HEK293 (cell line): ENCODE measurements at regions not wholly inside any gene's neighbourhood (a gene's known extent, or its start where the extent isn't known, plus 50 kb on each side); places are given as distances from the start of the nearest gene placed in this dataset.

ENCODE experiments used
- CTCF ChIA-PET: fragments of 350-600 bp; formaldehyde crosslinking; extraction: SDS; loops from one replicate; lab custom pipeline; 2021; ENCODE audit warnings: antibody characterized with exemption; lab: Yijun Ruan, JAX
- POLR2A ChIA-PET: fragments of 300-600 bp; formaldehyde crosslinking; extraction: SDS; loops from one replicate; lab custom pipeline; 2020; ENCODE audit warnings: antibody characterized with exemption, inconsistent platforms; lab: Yijun Ruan, JAX
- H3K27ac ChIP-seq: fragments of 200-500 bp; sonication (Bioruptor generic); 2 replicates; pipeline ENCODE4 v1.5.1; 2014; ENCODE audit warnings: low read depth, low read length, control low read depth, inconsistent platforms; ENCODE audit errors: extremely low read depth
- H3K36me3 ChIP-seq, 2 experiments: fragments of 200-500 bp in 1 of 2; sonication (Bioruptor generic) in 1 of 2; 1 replicate in 1 of 2; 2 replicates in 1 of 2; pipeline ENCODE4 v1.5.1; 2014 to 2017; ENCODE audit warnings: inconsistent platforms in 2 of 2, low read length in 2 of 2; ENCODE audit not compliant: control insufficient read depth in 2 of 2, insufficient read depth in 1 of 2
- H3K4me1 ChIP-seq: fragments of 200-500 bp; sonication (Bioruptor generic); 2 replicates; pipeline ENCODE4 v1.5.1; 2014; ENCODE audit warnings: mild to moderate bottlenecking, low read length, inconsistent platforms; ENCODE audit not compliant: control insufficient read depth, insufficient read depth
- H3K4me3 ChIP-seq: 2 replicates; pipeline ENCODE4 v1.5.1; 2011; ENCODE audit warnings: low read depth, mild to moderate bottlenecking, control low read depth, low read length, moderate library complexity
- H3K9me3 ChIP-seq: fragments of 200-500 bp; sonication (Bioruptor generic); 2 replicates; pipeline ENCODE4 v1.5.1; 2014; ENCODE audit warnings: low read depth, low read length, inconsistent platforms; ENCODE audit not compliant: control insufficient read depth, insufficient read depth
- FEZF1 ChIP-seq: fragments of 450-650 bp; formaldehyde crosslinking; IDR thresholded peaks from 2 replicates; pipeline ENCODE4 v1.5.1; 2016; ENCODE audit warnings: missing biosample characterization, missing genetic modification characterization
- GFI1B ChIP-seq: fragments of 450-650 bp; formaldehyde crosslinking; IDR thresholded peaks from 2 replicates; pipeline ENCODE4 v1.5.1; 2016; ENCODE audit warnings: missing biosample characterization, missing genetic modification characterization
- GLIS1 ChIP-seq: fragments of 450-650 bp; formaldehyde crosslinking; IDR thresholded peaks from 2 replicates; pipeline ENCODE4 v1.5.1; 2016; ENCODE audit warnings: missing biosample characterization, missing genetic modification characterization
- GLIS2 ChIP-seq: fragments of 450-650 bp; formaldehyde crosslinking; IDR thresholded peaks from 2 replicates; pipeline ENCODE4 v1.5.1; 2016; ENCODE audit warnings: missing biosample characterization, missing genetic modification characterization
- HOXC10 ChIP-seq: sonication (generic); formaldehyde crosslinking; IDR thresholded peaks from 2 replicates; pipeline ENCODE4 v1.8.1; 2023; ENCODE audit warnings: mild to moderate bottlenecking, missing genetic modification reagents
- KLF1 ChIP-seq: fragments of 450-650 bp; formaldehyde crosslinking; IDR thresholded peaks from 2 replicates; pipeline ENCODE4 v1.5.1; 2016; ENCODE audit warnings: missing biosample characterization, missing genetic modification characterization
- KLF8 ChIP-seq: fragments of 450-650 bp; formaldehyde crosslinking; IDR thresholded peaks from 2 replicates; pipeline ENCODE4 v1.5.1; 2016; ENCODE audit warnings: missing biosample characterization, missing genetic modification characterization
- KLF9 ChIP-seq: fragments of 450-650 bp; formaldehyde crosslinking; IDR thresholded peaks from 2 replicates; pipeline ENCODE4 v1.5.1; 2016; ENCODE audit warnings: missing biosample characterization, missing genetic modification characterization, low read depth
- PRDM1 ChIP-seq: fragments of 450-650 bp; formaldehyde crosslinking; IDR thresholded peaks from 2 replicates; pipeline ENCODE4; 2016; ENCODE audit warnings: missing biosample characterization, missing genetic modification characterization
- REPIN1 ChIP-seq: fragments of 450-650 bp; formaldehyde crosslinking; IDR thresholded peaks from 2 replicates; pipeline ENCODE4 v1.5.1; 2017; ENCODE audit warnings: missing biosample characterization, missing genetic modification characterization, low read depth
- SCRT1 ChIP-seq: fragments of 450-650 bp; formaldehyde crosslinking; IDR thresholded peaks from 2 replicates; pipeline ENCODE4 v1.5.1; 2016; ENCODE audit warnings: missing biosample characterization, missing genetic modification characterization, borderline replicate concordance
- ZNF292 ChIP-seq: fragments of 450-650 bp; formaldehyde crosslinking; IDR thresholded peaks from 2 replicates; pipeline ENCODE4 v1.5.1; 2016; ENCODE audit warnings: low read depth, missing biosample characterization, missing genetic modification characterization, borderline replicate concordance
- ZNF48 ChIP-seq: fragments of 450-650 bp; formaldehyde crosslinking; IDR thresholded peaks from 2 replicates; pipeline ENCODE4 v1.5.1; 2016; ENCODE audit warnings: missing biosample characterization, missing genetic modification characterization
- ZNF585B ChIP-seq: fragments of 450-650 bp; formaldehyde crosslinking; IDR thresholded peaks from 2 replicates; pipeline ENCODE4 v1.5.1; 2016; ENCODE audit warnings: missing biosample characterization, missing genetic modification characterization
- ZNF600 ChIP-seq: fragments of 450-650 bp; formaldehyde crosslinking; IDR thresholded peaks from 2 replicates; pipeline ENCODE4 v1.5.1; 2016; ENCODE audit warnings: missing biosample characterization, missing genetic modification characterization
- TF ChIP-seq, protein P1 (sequence below): fragments of 450-650 bp; formaldehyde crosslinking; IDR thresholded peaks from 2 replicates; pipeline ENCODE4 v1.5.1; 2016; ENCODE audit warnings: missing biosample characterization, missing genetic modification characterization
- TF ChIP-seq, protein P2 (sequence below): fragments of 450-650 bp; formaldehyde crosslinking; conservative IDR thresholded peaks from 2 replicates; pipeline ENCODE4 v1.5.1; 2016; ENCODE audit warnings: low read depth, missing biosample characterization, missing genetic modification characterization
- TF ChIP-seq, protein P3 (sequence below): fragments of 450-650 bp; formaldehyde crosslinking; IDR thresholded peaks from 2 replicates; pipeline ENCODE4 v1.5.1; 2016; ENCODE audit warnings: missing biosample characterization, missing genetic modification characterization

DNA sequence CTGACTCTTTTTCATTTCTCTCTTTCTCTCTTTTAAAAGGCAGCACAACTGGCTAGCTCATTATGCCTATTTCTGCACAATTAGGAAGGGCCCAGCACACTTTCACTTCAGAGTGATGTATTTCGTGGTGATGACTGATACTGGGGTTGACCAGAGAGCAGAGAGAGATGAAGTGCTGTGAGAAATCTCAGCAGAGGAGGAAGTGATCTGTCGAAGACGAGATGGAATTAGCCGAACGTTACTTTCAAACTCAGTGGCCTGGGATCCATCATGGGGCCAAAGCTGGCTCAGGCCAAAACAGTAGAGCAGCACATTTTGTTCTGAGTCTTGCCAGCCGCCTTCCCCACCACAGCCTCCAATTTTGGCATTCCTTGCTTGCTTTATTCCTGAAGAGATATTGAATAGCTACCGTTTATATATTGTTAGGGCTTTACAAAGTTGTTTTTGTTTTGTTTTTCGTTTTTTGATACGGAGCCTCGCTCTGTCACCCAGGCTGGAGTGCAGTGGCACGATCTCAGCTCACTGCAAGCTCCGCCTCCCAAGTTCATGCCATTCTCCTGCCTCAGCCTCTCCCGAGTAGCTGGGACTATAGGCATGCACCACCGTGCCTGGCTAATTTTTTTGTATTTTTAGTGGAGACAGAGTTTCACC lies 213.2 kb upstream of the ECI2 start:
- Histone ChIP-seq H3K36me3 (no peaks in the 10 kb centered on the region), H3K9me3 (no peaks in the 10 kb centered on the region), H3K4me1 (peaks cover 8% of the 10 kb centered on the region; the same call in 1 of the 2 replicates), H3K4me3 (no peak overlapping the region), H3K27ac (no peak overlapping the region)
- POLR2A ChIA-PET = no interaction called here
- CTCF ChIA-PET = interaction anchor here (0.6 to 0.9 kb wide), 2 partner anchors 11 to 35 kb away, joined by 3 to 4 read pairs; no protein-coding TSS in a partner anchor
- TF ChIP-seq GFI1B (no peak), ZNF600 (peak; percentile 31; the same call in 1 of the 2 replicates)

DNA sequence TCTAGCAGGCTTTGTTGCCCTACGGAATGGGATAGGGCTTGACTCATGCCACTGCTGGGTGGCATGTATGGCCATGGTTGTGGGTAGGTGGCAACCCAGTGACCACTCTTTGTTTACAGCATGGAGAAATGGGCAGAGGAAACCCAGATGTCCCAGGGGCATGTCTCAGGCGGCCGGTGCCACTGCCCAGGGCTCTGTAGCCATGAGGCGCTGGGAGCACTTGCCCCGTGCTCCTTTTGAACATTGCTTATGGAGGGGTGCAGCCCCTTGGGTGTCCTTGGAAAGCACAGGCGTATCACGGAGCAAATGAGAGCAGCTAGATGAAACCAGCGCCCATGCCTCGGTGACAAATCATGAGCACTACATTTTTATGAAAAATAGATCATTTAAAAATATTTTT lies 212.5 kb upstream of the ECI2 start:
- Histone ChIP-seq H3K9me3 (no peaks in the 10 kb centered on the region), H3K36me3 (no peaks in the 10 kb centered on the region), H3K4me3 (no peak overlapping the region), H3K27ac (no peak overlapping the region), H3K4me1 (peaks cover 8% of the 10 kb centered on the region; the same call in 1 of the 2 replicates)
- CTCF ChIA-PET = no interaction called here
- POLR2A ChIA-PET = no interaction called here
- no peak for TF ChIP-seq SCRT1
- TF ChIP-seq, protein P1, sequence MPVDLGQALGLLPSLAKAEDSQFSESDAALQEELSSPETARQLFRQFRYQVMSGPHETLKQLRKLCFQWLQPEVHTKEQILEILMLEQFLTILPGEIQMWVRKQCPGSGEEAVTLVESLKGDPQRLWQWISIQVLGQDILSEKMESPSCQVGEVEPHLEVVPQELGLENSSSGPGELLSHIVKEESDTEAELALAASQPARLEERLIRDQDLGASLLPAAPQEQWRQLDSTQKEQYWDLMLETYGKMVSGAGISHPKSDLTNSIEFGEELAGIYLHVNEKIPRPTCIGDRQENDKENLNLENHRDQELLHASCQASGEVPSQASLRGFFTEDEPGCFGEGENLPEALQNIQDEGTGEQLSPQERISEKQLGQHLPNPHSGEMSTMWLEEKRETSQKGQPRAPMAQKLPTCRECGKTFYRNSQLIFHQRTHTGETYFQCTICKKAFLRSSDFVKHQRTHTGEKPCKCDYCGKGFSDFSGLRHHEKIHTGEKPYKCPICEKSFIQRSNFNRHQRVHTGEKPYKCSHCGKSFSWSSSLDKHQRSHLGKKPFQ = no peak
- TF ChIP-seq, protein P2, sequence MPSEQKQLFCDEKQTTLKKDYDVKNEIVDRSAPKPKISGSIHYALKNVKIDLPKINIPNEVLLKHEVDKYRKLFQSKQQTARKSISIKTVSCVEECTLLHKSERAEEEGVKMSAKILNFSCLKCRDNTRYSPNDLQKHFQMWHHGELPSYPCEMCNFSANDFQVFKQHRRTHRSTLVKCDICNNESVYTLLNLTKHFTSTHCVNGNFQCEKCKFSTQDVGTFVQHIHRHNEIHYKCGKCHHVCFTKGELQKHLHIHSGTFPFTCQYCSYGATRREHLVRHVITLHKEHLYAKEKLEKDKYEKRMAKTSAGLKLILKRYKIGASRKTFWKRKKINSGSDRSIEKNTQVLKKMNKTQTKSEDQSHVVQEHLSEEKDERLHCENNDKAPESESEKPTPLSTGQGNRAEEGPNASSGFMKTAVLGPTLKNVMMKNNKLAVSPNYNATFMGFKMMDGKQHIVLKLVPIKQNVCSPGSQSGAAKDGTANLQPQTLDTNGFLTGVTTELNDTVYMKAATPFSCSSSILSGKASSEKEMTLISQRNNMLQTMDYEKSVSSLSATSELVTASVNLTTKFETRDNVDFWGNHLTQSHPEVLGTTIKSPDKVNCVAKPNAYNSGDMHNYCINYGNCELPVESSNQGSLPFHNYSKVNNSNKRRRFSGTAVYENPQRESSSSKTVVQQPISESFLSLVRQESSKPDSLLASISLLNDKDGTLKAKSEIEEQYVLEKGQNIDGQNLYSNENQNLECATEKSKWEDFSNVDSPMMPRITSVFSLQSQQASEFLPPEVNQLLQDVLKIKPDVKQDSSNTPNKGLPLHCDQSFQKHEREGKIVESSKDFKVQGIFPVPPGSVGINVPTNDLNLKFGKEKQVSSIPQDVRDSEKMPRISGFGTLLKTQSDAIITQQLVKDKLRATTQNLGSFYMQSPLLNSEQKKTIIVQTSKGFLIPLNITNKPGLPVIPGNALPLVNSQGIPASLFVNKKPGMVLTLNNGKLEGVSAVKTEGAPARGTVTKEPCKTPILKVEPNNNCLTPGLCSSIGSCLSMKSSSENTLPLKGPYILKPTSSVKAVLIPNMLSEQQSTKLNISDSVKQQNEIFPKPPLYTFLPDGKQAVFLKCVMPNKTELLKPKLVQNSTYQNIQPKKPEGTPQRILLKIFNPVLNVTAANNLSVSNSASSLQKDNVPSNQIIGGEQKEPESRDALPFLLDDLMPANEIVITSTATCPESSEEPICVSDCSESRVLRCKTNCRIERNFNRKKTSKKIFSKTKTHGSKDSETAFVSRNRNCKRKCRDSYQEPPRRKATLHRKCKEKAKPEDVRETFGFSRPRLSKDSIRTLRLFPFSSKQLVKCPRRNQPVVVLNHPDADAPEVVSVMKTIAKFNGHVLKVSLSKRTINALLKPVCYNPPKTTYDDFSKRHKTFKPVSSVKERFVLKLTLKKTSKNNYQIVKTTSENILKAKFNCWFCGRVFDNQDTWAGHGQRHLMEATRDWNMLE = no peak
- no peak for TF ChIP-seq KLF1
- TF ChIP-seq ZNF48 (tag by site-specific recombination) = no peak
- no peak for TF ChIP-seq ZNF292 (tag by site-specific recombination)
- TF ChIP-seq HOXC10 = no peak
- no peak for TF ChIP-seq KLF9 (tag by site-specific recombination)
- TF ChIP-seq, protein P3, sequence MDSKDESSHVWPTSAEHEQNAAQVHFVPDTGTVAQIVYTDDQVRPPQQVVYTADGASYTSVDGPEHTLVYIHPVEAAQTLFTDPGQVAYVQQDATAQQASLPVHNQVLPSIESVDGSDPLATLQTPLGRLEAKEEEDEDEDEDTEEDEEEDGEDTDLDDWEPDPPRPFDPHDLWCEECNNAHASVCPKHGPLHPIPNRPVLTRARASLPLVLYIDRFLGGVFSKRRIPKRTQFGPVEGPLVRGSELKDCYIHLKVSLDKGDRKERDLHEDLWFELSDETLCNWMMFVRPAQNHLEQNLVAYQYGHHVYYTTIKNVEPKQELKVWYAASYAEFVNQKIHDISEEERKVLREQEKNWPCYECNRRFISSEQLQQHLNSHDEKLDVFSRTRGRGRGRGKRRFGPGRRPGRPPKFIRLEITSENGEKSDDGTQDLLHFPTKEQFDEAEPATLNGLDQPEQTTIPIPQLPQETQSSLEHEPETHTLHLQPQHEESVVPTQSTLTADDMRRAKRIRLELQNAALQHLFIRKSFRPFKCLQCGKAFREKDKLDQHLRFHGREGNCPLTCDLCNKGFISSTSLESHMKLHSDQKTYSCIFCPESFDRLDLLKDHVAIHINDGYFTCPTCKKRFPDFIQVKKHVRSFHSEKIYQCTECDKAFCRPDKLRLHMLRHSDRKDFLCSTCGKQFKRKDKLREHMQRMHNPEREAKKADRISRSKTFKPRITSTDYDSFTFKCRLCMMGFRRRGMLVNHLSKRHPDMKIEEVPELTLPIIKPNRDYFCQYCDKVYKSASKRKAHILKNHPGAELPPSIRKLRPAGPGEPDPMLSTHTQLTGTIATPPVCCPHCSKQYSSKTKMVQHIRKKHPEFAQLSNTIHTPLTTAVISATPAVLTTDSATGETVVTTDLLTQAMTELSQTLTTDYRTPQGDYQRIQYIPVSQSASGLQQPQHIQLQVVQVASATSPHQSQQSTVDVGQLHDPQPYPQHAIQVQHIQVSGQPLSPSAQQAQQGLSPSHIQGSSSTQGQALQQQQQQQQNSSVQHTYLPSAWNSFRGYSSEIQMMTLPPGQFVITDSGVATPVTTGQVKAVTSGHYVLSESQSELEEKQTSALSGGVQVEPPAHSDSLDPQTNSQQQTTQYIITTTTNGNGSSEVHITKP (tag by site-specific recombination) = no peak
- TF ChIP-seq PRDM1 (tag by site-specific recombination) = no peak
- TF ChIP-seq GLIS1 (tag by site-specific recombination) = no peak
- no peak for TF ChIP-seq FEZF1 (tag by site-specific recombination)
- TF ChIP-seq REPIN1 (tag by site-specific recombination) = no peak
- no peak for TF ChIP-seq GLIS2 (tag by site-specific recombination)
- TF ChIP-seq ZNF585B (tag by site-specific recombination) = no peak
- TF ChIP-seq KLF8 = no peak
